ENCODE measurements at regions not wholly inside any gene's neighbourhood (a gene's known extent, or its start where the extent isn't known, plus 50 kb on each side); places are given as distances from the start of the nearest gene placed in this dataset.

- Mint-ChIP-seq H3K9me3 (no peaks in the 10 kb centered on the region), H3K4me1 (no peaks in the 10 kb centered on the region), H3K4me3 (no peak overlapping the region), H3K36me3 (no peaks in the 10 kb centered on the region), H3K27me3 (no peaks in the 10 kb centered on the region), H3K27ac (no peak overlapping the region)
Measured at GRCh38 chr9:108463932-108464606, 391.7 kb downstream of the ACTL7B start.

- no peaks in the 10 kb centered on the region for H3K27me3 Mint-ChIP-seq
- no peak overlapping the region for H3K4me3 Mint-ChIP-seq
- H3K27ac Mint-ChIP-seq = no peak overlapping the region
- H3K36me3 Mint-ChIP-seq = no peaks in the 10 kb centered on the region
- no peaks in the 10 kb centered on the region for H3K4me1 Mint-ChIP-seq
- H3K9me3 Mint-ChIP-seq = no peaks in the 10 kb centered on the region
Measured at GRCh38 chr9:108456903-108457302, 398.9 kb downstream of the ACTL7B start.

GRCh38 chr9:108445431-108446071 lies 410.2 kb downstream of the ACTL7B start:
- no peak overlapping the region for H3K27ac Mint-ChIP-seq
- no peaks in the 10 kb centered on the region for H3K36me3 Mint-ChIP-seq
- H3K27me3 Mint-ChIP-seq = no peaks in the 10 kb centered on the region
- H3K9me3 Mint-ChIP-seq = peaks cover 8% of the 10 kb centered on the region
- no peaks in the 10 kb centered on the region for H3K4me1 Mint-ChIP-seq
- H3K4me3 Mint-ChIP-seq = no peak overlapping the region

GRCh38 chr9:108444400-108445358 lies 411.1 kb downstream of the ACTL7B start:
- no peak overlapping the region for H3K27ac Mint-ChIP-seq
- H3K4me3 Mint-ChIP-seq = no peak overlapping the region
- no peaks in the 10 kb centered on the region for H3K4me1 Mint-ChIP-seq
- H3K36me3 Mint-ChIP-seq = no peaks in the 10 kb centered on the region
- peaks cover 8% of the 10 kb centered on the region for H3K9me3 Mint-ChIP-seq
- no peaks in the 10 kb centered on the region for H3K27me3 Mint-ChIP-seq

- Mint-ChIP-seq H3K4me1 (no peaks in the 10 kb centered on the region), H3K9me3 (peaks cover 4% of the 10 kb centered on the region), H3K4me3 (no peak overlapping the region), H3K27me3 (no peaks in the 10 kb centered on the region), H3K27ac (no peak overlapping the region), H3K36me3 (no peaks in the 10 kb centered on the region)
Measured at GRCh38 chr9:108443741-108444140, 412.0 kb downstream of the ACTL7B start.

- H3K4me3 Mint-ChIP-seq = no peak overlapping the region
- no peaks in the 10 kb centered on the region for H3K36me3 Mint-ChIP-seq
- no peaks in the 10 kb centered on the region for H3K27me3 Mint-ChIP-seq
- H3K27ac Mint-ChIP-seq = no peak overlapping the region
- no peaks in the 10 kb centered on the region for H3K4me1 Mint-ChIP-seq
- no peaks in the 10 kb centered on the region for H3K9me3 Mint-ChIP-seq
Measured at GRCh38 chr9:108443019-108443633, 412.7 kb downstream of the ACTL7B start.

GRCh38 chr9:108442627-108443018 lies 413.2 kb downstream of the ACTL7B start:
- Mint-ChIP-seq H3K27ac (no peak overlapping the region), H3K36me3 (no peaks in the 10 kb centered on the region), H3K27me3 (no peaks in the 10 kb centered on the region), H3K9me3 (no peaks in the 10 kb centered on the region), H3K4me1 (no peaks in the 10 kb centered on the region), H3K4me3 (no peak overlapping the region)

- Mint-ChIP-seq H3K27me3 (no peaks in the 10 kb centered on the region), H3K27ac (no peak overlapping the region), H3K36me3 (no peaks in the 10 kb centered on the region), H3K4me1 (no peaks in the 10 kb centered on the region), H3K4me3 (no peak overlapping the region), H3K9me3 (no peaks in the 10 kb centered on the region)
Measured at GRCh38 chr9:108441726-108442125, 414.1 kb downstream of the ACTL7B start.

- H3K4me3 Mint-ChIP-seq = no peak overlapping the region
- no peak overlapping the region for H3K27ac Mint-ChIP-seq
- H3K27me3 Mint-ChIP-seq = no peaks in the 10 kb centered on the region
- H3K36me3 Mint-ChIP-seq = no peaks in the 10 kb centered on the region
- no peaks in the 10 kb centered on the region for H3K9me3 Mint-ChIP-seq
- no peaks in the 10 kb centered on the region for H3K4me1 Mint-ChIP-seq
Measured at GRCh38 chr9:108441251-108441650, 414.5 kb downstream of the ACTL7B start.

GRCh38 chr9:108439947-108440346 lies 415.8 kb downstream of the ACTL7B start:
- Mint-ChIP-seq H3K9me3 (no peaks in the 10 kb centered on the region), H3K27ac (no peak overlapping the region)

GRCh38 chr9:108437656-108438055 lies 418.1 kb downstream of the ACTL7B start:
- Mint-ChIP-seq H3K4me1 (no peaks in the 10 kb centered on the region), H3K9me3 (no peaks in the 10 kb centered on the region), H3K27me3 (peaks cover 3% of the 10 kb centered on the region), H3K4me3 (no peak overlapping the region), H3K27ac (no peak overlapping the region), H3K36me3 (no peaks in the 10 kb centered on the region)

More at GRCh38 chr9:108439947-108440346, 415.8 kb downstream of the ACTL7B start:
- no peaks in the 10 kb centered on the region for H3K36me3 Mint-ChIP-seq
- H3K4me1 Mint-ChIP-seq = no peaks in the 10 kb centered on the region
- no peaks in the 10 kb centered on the region for H3K27me3 Mint-ChIP-seq
- no peak overlapping the region for H3K4me3 Mint-ChIP-seq

GRCh38 chr9:108436448-108436847 lies 419.3 kb downstream of the ACTL7B start:
- H3K9me3 Mint-ChIP-seq = peaks cover 8% of the 10 kb centered on the region
- H3K27me3 Mint-ChIP-seq = peaks cover 3% of the 10 kb centered on the region
- H3K27ac Mint-ChIP-seq = no peak overlapping the region
- H3K36me3 Mint-ChIP-seq = no peaks in the 10 kb centered on the region
- H3K4me3 Mint-ChIP-seq = no peak overlapping the region
- no peaks in the 10 kb centered on the region for H3K4me1 Mint-ChIP-seq

GRCh38 chr9:108434502-108434901 lies 421.3 kb downstream of the ACTL7B start:
- Mint-ChIP-seq H3K27ac (no peak overlapping the region), H3K4me1 (no peaks in the 10 kb centered on the region), H3K36me3 (no peaks in the 10 kb centered on the region), H3K4me3 (no peak overlapping the region), H3K9me3 (peaks cover 18% of the 10 kb centered on the region), H3K27me3 (peaks cover 3% of the 10 kb centered on the region)

- Mint-ChIP-seq H3K9me3 (peaks cover 18% of the 10 kb centered on the region), H3K4me3 (no peak overlapping the region), H3K4me1 (no peaks in the 10 kb centered on the region), H3K27ac (no peak overlapping the region), H3K36me3 (no peaks in the 10 kb centered on the region), H3K27me3 (peaks cover 3% of the 10 kb centered on the region)
Measured at GRCh38 chr9:108434036-108434435, 421.8 kb downstream of the ACTL7B start.

- Mint-ChIP-seq H3K4me1 (no peaks in the 10 kb centered on the region), H3K27me3 (peaks cover 3% of the 10 kb centered on the region), H3K9me3 (peaks cover 18% of the 10 kb centered on the region), H3K4me3 (no peak overlapping the region), H3K36me3 (no peaks in the 10 kb centered on the region), H3K27ac (no peak overlapping the region)
Measured at GRCh38 chr9:108430655-108431054, 425.1 kb downstream of the ACTL7B start.
